ENCODE measurements at regions not wholly inside any gene's neighbourhood (a gene's known extent, or its start where the extent isn't known, plus 50 kb on each side); places are given as distances from the start of the nearest gene placed in this dataset.

DNA sequence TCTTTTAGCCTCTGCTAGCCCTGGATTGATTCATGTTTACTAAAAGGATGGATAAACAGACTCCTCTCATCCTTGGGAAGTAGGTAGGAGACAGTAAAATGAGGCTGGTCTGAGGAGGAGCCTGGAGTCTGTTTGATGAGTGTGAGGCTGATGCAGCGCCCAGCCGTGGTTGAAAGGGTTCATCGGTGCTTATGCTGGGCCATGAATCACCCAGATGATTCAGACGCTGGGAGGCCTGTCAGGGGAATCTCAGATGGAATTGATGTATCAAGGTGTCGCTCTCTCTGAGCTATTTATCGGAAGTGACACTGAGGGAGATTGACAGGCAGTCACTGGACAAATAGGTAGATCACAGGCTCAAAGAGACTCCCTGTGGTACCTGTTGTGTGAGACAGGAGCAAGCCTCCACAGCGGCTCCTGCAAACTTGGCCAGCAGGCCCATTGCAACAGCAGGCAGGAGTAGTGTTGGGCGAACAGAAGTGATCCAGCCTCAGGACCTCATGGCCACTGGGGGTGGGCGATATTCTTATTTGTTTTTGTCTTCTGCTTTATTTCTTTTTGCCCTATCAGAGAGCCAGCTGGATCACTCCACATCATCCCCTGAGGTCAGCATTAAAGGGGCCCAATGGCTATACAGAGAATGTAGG lies 109.9 kb upstream of the CADM1 start:
- Histone ChIP-seq H3K79me2 (ENCODE audit: low read length) (no peaks in the 10 kb centered on the region), H3K4me1 (ENCODE audit: low read length) (no peaks in the 10 kb centered on the region), H3K9ac (ENCODE audit: low read length) (no peak overlapping the region), H3K27me3 (ENCODE audit: low read depth, low read length) (no peaks in the 10 kb centered on the region; the same call in 1 of the 2 replicates), H3K27ac (ENCODE audit: low read length) (no peak overlapping the region), H3K9me3 (ENCODE audit: insufficient read depth, low read length) (no peaks in the 10 kb centered on the region), H3K36me3 (replicated peaks; ENCODE audit: low read depth, low read length) (no peaks in the 10 kb centered on the region), H3K4me2 (ENCODE audit: low read length) (no peak overlapping the region), H2AFZ (ENCODE audit: low read depth, low read length) (no peak overlapping the region), H4K20me1 (ENCODE audit: insufficient read depth, low read length) (no peaks in the 10 kb centered on the region), H3K4me3 (ENCODE audit: low read length) (no peak overlapping the region)
- no peak for TF ChIP-seq EZH2phosphoT487 (IDR thresholded peaks at IDR 0.05; ENCODE audit: low read depth)
- TF ChIP-seq, protein P1, sequence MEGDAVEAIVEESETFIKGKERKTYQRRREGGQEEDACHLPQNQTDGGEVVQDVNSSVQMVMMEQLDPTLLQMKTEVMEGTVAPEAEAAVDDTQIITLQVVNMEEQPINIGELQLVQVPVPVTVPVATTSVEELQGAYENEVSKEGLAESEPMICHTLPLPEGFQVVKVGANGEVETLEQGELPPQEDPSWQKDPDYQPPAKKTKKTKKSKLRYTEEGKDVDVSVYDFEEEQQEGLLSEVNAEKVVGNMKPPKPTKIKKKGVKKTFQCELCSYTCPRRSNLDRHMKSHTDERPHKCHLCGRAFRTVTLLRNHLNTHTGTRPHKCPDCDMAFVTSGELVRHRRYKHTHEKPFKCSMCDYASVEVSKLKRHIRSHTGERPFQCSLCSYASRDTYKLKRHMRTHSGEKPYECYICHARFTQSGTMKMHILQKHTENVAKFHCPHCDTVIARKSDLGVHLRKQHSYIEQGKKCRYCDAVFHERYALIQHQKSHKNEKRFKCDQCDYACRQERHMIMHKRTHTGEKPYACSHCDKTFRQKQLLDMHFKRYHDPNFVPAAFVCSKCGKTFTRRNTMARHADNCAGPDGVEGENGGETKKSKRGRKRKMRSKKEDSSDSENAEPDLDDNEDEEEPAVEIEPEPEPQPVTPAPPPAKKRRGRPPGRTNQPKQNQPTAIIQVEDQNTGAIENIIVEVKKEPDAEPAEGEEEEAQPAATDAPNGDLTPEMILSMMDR (IDR thresholded peaks at IDR 0.05; ENCODE audit: low read depth, low read length) = no peak

DNA sequence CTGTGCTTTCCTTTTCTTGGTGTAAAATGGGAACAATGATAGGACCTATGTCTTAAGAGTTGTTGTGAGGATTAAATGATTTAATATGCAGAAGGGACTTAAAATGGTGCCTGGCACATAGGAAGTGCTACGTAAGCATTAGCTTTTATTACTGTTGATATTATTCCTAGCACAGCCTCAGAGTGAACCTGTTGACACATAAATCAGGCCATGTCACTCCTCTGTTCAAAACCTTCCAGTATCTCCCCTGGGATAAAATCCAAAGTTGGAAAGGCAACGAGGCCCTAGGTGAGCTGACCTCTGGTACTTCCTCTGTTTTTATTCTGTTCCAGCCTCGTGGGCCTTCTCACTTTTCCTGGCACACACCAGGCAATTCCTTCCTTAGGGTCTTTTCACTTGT lies 108.8 kb upstream of the CADM1 start:
- H3K9ac ChIP-seq (ENCODE audit: low read length) = no peak overlapping the region
- H3K4me2 ChIP-seq (ENCODE audit: low read length) = no peak overlapping the region
- no peaks in the 10 kb centered on the region for H4K20me1 ChIP-seq (ENCODE audit: insufficient read depth, low read length)
- peaks cover 4% of the 10 kb centered on the region for H3K27me3 ChIP-seq (ENCODE audit: low read depth, low read length)
- H3K4me3 ChIP-seq (ENCODE audit: low read length) = no peak overlapping the region
- TF ChIP-seq, protein P1 (IDR thresholded peaks at IDR 0.05; ENCODE audit: low read depth, low read length) = no peak
- TF ChIP-seq EZH2phosphoT487 (IDR thresholded peaks at IDR 0.05; ENCODE audit: low read depth) = no peak
- H2AFZ ChIP-seq (ENCODE audit: low read depth, low read length) = no peak overlapping the region
- no peaks in the 10 kb centered on the region for H3K79me2 ChIP-seq (ENCODE audit: low read length)
- no peaks in the 10 kb centered on the region for H3K36me3 ChIP-seq (replicated peaks; ENCODE audit: low read depth, low read length)
- no peaks in the 10 kb centered on the region for H3K9me3 ChIP-seq (ENCODE audit: insufficient read depth, low read length)
- no peak overlapping the region for H3K27ac ChIP-seq (ENCODE audit: low read length)
- no peaks in the 10 kb centered on the region for H3K4me1 ChIP-seq (ENCODE audit: low read length)

DNA sequence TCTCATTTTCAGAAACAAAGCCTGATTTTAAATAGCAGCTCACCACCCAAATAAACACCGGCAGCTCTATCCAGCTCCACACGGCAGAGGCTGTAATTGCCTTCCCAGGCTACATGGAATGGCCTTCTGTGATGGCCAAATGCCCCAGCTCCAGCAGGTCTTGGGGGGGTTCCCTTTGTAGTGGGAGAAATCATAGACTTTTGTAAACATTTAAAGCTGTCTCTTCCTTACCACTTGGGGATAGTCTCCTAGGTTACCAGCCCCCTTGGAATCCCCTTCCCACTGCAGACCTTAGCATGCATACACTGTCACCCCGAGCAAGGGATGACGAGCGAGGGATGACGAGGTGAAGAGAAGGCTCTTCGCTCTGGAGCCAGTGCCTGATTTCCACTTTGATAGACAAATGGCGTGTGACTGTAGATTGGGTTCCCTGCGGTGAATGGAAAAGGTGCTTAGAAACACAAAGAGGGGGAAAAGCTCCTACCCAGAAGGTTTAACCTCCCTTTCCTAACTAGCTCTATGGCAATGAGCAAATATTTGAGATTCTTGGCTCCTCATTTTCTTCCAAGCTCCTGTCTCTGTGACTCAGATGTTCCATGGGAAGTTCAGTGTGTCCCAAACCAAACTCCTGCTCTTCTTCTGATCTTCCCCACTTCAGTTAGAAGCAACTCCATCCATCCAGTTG lies 108.0 kb upstream of the CADM1 start:
- TF ChIP-seq, protein P1 (IDR thresholded peaks at IDR 0.05; ENCODE audit: low read depth, low read length) = no peak
- TF ChIP-seq EZH2phosphoT487 (IDR thresholded peaks at IDR 0.05; ENCODE audit: low read depth) = no peak
- no peak overlapping the region for H3K4me2 ChIP-seq (ENCODE audit: low read length)

DNA sequence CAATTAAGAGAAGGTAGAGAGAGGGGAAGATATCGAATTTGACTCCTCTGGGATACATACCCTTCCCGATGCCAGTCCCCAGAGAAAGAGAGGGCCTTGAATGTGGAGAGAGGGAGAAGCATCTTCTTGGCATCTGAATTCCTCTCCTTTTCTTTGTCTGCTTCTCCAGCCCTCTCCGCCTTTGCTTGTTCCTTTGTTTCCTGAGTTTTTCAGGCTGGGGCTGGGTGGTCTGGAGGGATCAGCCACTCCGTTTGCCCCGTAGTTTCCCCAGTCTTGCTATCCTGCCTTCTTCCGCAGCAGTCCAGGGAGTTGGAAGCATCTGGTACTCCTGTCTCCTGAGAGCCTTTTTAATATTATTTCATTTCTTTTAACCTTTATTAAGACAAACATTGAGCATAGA lies 107.1 kb upstream of the CADM1 start:
- H3K27me3 ChIP-seq (ENCODE audit: low read depth, low read length) = peaks cover 21% of the 10 kb centered on the region
- no peak overlapping the region for H3K4me2 ChIP-seq (ENCODE audit: low read length)
- H4K20me1 ChIP-seq (ENCODE audit: insufficient read depth, low read length) = no peaks in the 10 kb centered on the region
- no peak overlapping the region for H3K9ac ChIP-seq (ENCODE audit: low read length)
- H3K9me3 ChIP-seq (ENCODE audit: insufficient read depth, low read length) = no peaks in the 10 kb centered on the region
- no peak overlapping the region for H3K27ac ChIP-seq (ENCODE audit: low read length)
- no peaks in the 10 kb centered on the region for H3K79me2 ChIP-seq (ENCODE audit: low read length)
- no peak overlapping the region for H2AFZ ChIP-seq (ENCODE audit: low read depth, low read length)
- TF ChIP-seq, protein P1 (IDR thresholded peaks at IDR 0.05; ENCODE audit: low read depth, low read length) = no peak
- no peak for TF ChIP-seq EZH2phosphoT487 (IDR thresholded peaks at IDR 0.05; ENCODE audit: low read depth)
- no peak overlapping the region for H3K4me3 ChIP-seq (ENCODE audit: low read length)
- H3K4me1 ChIP-seq (ENCODE audit: low read length) = no peaks in the 10 kb centered on the region
- no peaks in the 10 kb centered on the region for H3K36me3 ChIP-seq (replicated peaks; ENCODE audit: low read depth, low read length)

More for the DNA sequence above, 108.0 kb upstream of the CADM1 start:
- Histone ChIP-seq H3K9me3 (ENCODE audit: insufficient read depth, low read length) (no peaks in the 10 kb centered on the region), H3K9ac (ENCODE audit: low read length) (no peak overlapping the region), H3K27ac (ENCODE audit: low read length) (no peak overlapping the region), H3K79me2 (ENCODE audit: low read length) (no peaks in the 10 kb centered on the region), H2AFZ (ENCODE audit: low read depth, low read length) (no peak overlapping the region), H4K20me1 (ENCODE audit: insufficient read depth, low read length) (no peaks in the 10 kb centered on the region), H3K27me3 (ENCODE audit: low read depth, low read length) (peaks cover 12% of the 10 kb centered on the region), H3K4me3 (ENCODE audit: low read length) (no peak overlapping the region), H3K36me3 (replicated peaks; ENCODE audit: low read depth, low read length) (no peaks in the 10 kb centered on the region), H3K4me1 (ENCODE audit: low read length) (no peaks in the 10 kb centered on the region)

All from OCI-LY3 (cell line).